Smooth muscle cell (in vitro differentiated cells): ENCODE measurements at regions not wholly inside any gene's neighbourhood (a gene's known extent, or its start where the extent isn't known, plus 50 kb on each side); places are given as distances from the start of the nearest gene placed in this dataset.
"Not testable (repeated sequence)": the region's sequence is repeated elsewhere in the genome, so short reads cannot be mapped to it uniquely, and the experiment has no call there.

Source experiments
- DNase-seq: peaks from one replicate; lab custom pipeline; 2025; ENCODE audit not compliant: unreplicated experiment; lab: John Stamatoyannopoulos, UW
- H2AFZ ChIP-seq: fragments of 200-600 bp; sonication (generic); 2 replicates; pipeline ENCODE4 v1.6.0; 2016; ENCODE audit warnings: antibody characterized with exemption, low read depth, mild to moderate bottlenecking
- H3F3A ChIP-seq: fragments of 200-600 bp; sonication (generic); 2 replicates; pipeline ENCODE4 v1.6.0; 2017; ENCODE audit warnings: antibody characterized with exemption, low read depth
- H3K27ac ChIP-seq: fragments of 200-600 bp; sonication (generic); 2 replicates; pipeline ENCODE4 v1.5.1; 2016; ENCODE audit warnings: low read depth, mild to moderate bottlenecking
- H3K27me3 ChIP-seq: fragments of 200-600 bp; sonication (generic); 2 replicates; pipeline ENCODE4 v1.6.1; 2016; ENCODE audit warnings: low read depth, mild to moderate bottlenecking
- H3K36me3 ChIP-seq: fragments of 200-600 bp; sonication (generic); 2 replicates; pipeline ENCODE4 v1.5.1; 2016; ENCODE audit warnings: low read depth
- H3K4me1 ChIP-seq: fragments of 200-600 bp; sonication (generic); 2 replicates; pipeline ENCODE4 v1.5.1; 2016; ENCODE audit warnings: low read depth
- H3K4me2 ChIP-seq: fragments of 200-600 bp; sonication (generic); 2 replicates; pipeline ENCODE4 v1.6.0; 2016; ENCODE audit warnings: mild to moderate bottlenecking
- H3K4me3 ChIP-seq: fragments of 200-600 bp; sonication (generic); 2 replicates; pipeline ENCODE4 v1.5.1; 2016; ENCODE audit warnings: mild to moderate bottlenecking
- H3K79me2 ChIP-seq: fragments of 200-600 bp; sonication (generic); 2 replicates; pipeline ENCODE4 v1.6.0; 2016; ENCODE audit warnings: low read depth, mild to moderate bottlenecking
- H3K9ac ChIP-seq: fragments of 200-600 bp; sonication (generic); 2 replicates; pipeline ENCODE4 v1.6.0; 2016; ENCODE audit warnings: low read depth
- H3K9me3 ChIP-seq: fragments of 200-600 bp; sonication (generic); replicated peaks from 2 replicates; pipeline ENCODE4 v1.5.1; 2016; ENCODE audit warnings: low read depth
- H4K20me1 ChIP-seq: fragments of 200-600 bp; sonication (generic); 2 replicates; pipeline ENCODE4 v1.6.0; 2016; ENCODE audit warnings: low read depth
- WGBS: methylation state at CpG from one replicate; pipeline ENCODE4 v1.1.7; 2016; ENCODE audit warnings: low lambda C conversion rate; 5-methylcytosine and 5-hydroxymethylcytosine counted together
- TF ChIP-seq, protein P1 (sequence below): fragments of 200-600 bp; sonication (generic); IDR thresholded peaks from 2 replicates; pipeline ENCODE4 v1.5.1; 2017; ENCODE audit warnings: borderline replicate concordance, mild to moderate bottlenecking, antibody characterized with exemption; ENCODE audit not compliant: insufficient read depth, poor library complexity, severe bottlenecking

- TF ChIP-seq, protein P1, sequence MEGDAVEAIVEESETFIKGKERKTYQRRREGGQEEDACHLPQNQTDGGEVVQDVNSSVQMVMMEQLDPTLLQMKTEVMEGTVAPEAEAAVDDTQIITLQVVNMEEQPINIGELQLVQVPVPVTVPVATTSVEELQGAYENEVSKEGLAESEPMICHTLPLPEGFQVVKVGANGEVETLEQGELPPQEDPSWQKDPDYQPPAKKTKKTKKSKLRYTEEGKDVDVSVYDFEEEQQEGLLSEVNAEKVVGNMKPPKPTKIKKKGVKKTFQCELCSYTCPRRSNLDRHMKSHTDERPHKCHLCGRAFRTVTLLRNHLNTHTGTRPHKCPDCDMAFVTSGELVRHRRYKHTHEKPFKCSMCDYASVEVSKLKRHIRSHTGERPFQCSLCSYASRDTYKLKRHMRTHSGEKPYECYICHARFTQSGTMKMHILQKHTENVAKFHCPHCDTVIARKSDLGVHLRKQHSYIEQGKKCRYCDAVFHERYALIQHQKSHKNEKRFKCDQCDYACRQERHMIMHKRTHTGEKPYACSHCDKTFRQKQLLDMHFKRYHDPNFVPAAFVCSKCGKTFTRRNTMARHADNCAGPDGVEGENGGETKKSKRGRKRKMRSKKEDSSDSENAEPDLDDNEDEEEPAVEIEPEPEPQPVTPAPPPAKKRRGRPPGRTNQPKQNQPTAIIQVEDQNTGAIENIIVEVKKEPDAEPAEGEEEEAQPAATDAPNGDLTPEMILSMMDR: no peak
- DNase-seq: no peak
- Histone ChIP-seq H3K9ac (no peak overlapping the region), H3K4me2 (no peak overlapping the region), H3K36me3 (no peaks in the 10 kb centered on the region), H3K9me3 (no peaks in the 10 kb centered on the region), H3K4me3 (no peak overlapping the region), H4K20me1 (no peaks in the 10 kb centered on the region), H3K27me3 (peaks cover 6% of the 10 kb centered on the region), H3K79me2 (no peaks in the 10 kb centered on the region), H3F3A (no peaks in the 10 kb centered on the region), H3K4me1 (no peaks in the 10 kb centered on the region), H2AFZ (no peak overlapping the region), H3K27ac (no peak overlapping the region)
- 87% methylated on average over 4 of the region's 4 CpGs for WGBS
These were observed 80.3 kb upstream of the CREB5 start for GRCh38 chr7:28332046-28332445.

DNA sequence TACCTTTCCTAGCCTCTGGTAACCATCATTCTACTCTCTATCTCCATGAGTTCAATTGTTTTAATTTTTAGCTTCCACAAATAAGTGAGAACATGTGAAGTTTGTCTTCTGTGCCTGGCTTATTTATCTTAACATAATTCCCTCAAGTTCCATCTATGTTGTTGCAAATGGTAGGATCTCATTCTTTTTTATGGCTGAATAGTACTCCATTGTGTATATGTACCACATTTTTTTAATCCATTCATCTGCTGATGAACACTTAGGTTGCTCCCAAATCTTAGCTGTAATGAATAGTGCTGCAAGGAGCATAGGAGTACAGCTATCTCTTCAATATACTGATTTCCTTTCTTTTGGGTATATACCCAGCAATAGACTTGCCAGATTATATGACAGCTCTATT, 78.8 kb upstream of the CREB5 start:
- H3K4me1 ChIP-seq, H3K9me3 ChIP-seq, H3K27me3 ChIP-seq, H3K9ac ChIP-seq, DNase-seq, H3K4me2 ChIP-seq, H2AFZ ChIP-seq, H3F3A ChIP-seq, H3K4me3 ChIP-seq, H3K36me3 ChIP-seq, H3K79me2 ChIP-seq, H4K20me1 ChIP-seq, H3K27ac ChIP-seq: not testable (repeated sequence)

GRCh38 chr7:28336806-28337205, 75.5 kb upstream of the CREB5 start:
- TF ChIP-seq, protein P1: no peak
- no peak overlapping the region for H2AFZ ChIP-seq
- no peaks in the 10 kb centered on the region for H4K20me1 ChIP-seq
- no peak overlapping the region for H3K4me3 ChIP-seq
- no peaks in the 10 kb centered on the region for H3K79me2 ChIP-seq
- no peaks in the 10 kb centered on the region for H3K4me1 ChIP-seq
- no peaks in the 10 kb centered on the region for H3K9me3 ChIP-seq
- no peaks in the 10 kb centered on the region for H3K36me3 ChIP-seq
- 87% methylated on average over 2 of the region's 2 CpGs for WGBS
- H3K4me2 ChIP-seq: no peak overlapping the region
- no peak for DNase-seq
- no peaks in the 10 kb centered on the region for H3K27me3 ChIP-seq
- H3K9ac ChIP-seq: no peak overlapping the region
- H3F3A ChIP-seq: no peaks in the 10 kb centered on the region
- H3K27ac ChIP-seq: no peak overlapping the region

DNA sequence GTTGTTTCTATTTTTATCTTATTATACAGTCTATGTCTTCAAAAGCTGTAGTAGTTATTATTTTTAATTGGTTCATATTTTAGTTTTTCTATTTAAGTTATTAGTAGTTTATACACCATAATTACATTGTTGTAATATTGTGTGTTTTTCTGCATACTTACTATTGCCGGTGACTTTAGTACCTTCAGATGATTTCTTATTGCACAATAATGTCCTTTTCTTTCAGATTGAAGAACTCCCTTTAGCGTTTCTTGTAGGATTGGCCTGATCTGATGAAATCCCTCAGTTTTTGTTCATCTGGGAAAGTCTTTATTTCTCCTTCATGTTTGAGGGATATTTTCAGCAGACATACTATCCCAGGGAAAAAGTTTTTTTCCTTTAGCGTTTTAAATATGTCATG, 74.3 kb upstream of the CREB5 start:
- no peaks in the 10 kb centered on the region for H3K27me3 ChIP-seq
- WGBS: 61% methylated on average over 3 of the region's 3 CpGs

More for the DNA sequence above, 74.3 kb upstream of the CREB5 start:
- TF ChIP-seq, protein P1: no peak
- H3K79me2 ChIP-seq: no peaks in the 10 kb centered on the region
- H3K27ac ChIP-seq: no peak overlapping the region
- H3K9ac ChIP-seq: no peak overlapping the region
- H4K20me1 ChIP-seq: no peaks in the 10 kb centered on the region
- H3K9me3 ChIP-seq: no peaks in the 10 kb centered on the region
- H3K4me3 ChIP-seq: no peak overlapping the region
- H3K4me2 ChIP-seq: no peak overlapping the region
- no peaks in the 10 kb centered on the region for H3K4me1 ChIP-seq
- no peak overlapping the region for H2AFZ ChIP-seq
- H3F3A ChIP-seq: no peaks in the 10 kb centered on the region
- DNase-seq: no peak
- no peaks in the 10 kb centered on the region for H3K36me3 ChIP-seq
